ENCODE measurements at regions not wholly inside any gene's neighbourhood (a gene's known extent, or its start where the extent isn't known, plus 50 kb on each side); places are given as distances from the start of the nearest gene placed in this dataset.

GRCh38 chr6:80454661-80455365 is 348.3 kb downstream of the BCKDHB start:
- no peak for TF ChIP-seq POLR2A (IDR thresholded peaks at IDR 0.05; ENCODE audit: low read depth, low read length)
- TF ChIP-seq TAF1 (IDR thresholded peaks at IDR 0.05; ENCODE audit: borderline replicate concordance, low read depth, low read length): no peak
